Activated CD8-positive, alpha-beta memory T cell treated with anti-CD3 and anti-CD28 coated beads for 36 hours (primary cell): ENCODE measurements at regions not wholly inside any gene's neighbourhood (a gene's known extent, or its start where the extent isn't known, plus 50 kb on each side); places are given as distances from the start of the nearest gene placed in this dataset.
"Not testable (repeated sequence)": the region's sequence is repeated elsewhere in the genome, so short reads cannot be mapped to it uniquely, and the experiment has no call there.

Experiments
- CTCF ChIA-PET: fragments of 350-600 bp; sonication (Branson Sonifier 250); formaldehyde crosslinking; loops from one replicate; lab custom pipeline; 2021; ENCODE audit warnings: antibody characterized with exemption; lab: Charles Lee
- POLR2A ChIA-PET: fragments of 350-600 bp; sonication (Branson Sonifier 250); formaldehyde crosslinking; loops from one replicate; lab custom pipeline; 2021; ENCODE audit warnings: antibody characterized with exemption; lab: Charles Lee

DNA sequence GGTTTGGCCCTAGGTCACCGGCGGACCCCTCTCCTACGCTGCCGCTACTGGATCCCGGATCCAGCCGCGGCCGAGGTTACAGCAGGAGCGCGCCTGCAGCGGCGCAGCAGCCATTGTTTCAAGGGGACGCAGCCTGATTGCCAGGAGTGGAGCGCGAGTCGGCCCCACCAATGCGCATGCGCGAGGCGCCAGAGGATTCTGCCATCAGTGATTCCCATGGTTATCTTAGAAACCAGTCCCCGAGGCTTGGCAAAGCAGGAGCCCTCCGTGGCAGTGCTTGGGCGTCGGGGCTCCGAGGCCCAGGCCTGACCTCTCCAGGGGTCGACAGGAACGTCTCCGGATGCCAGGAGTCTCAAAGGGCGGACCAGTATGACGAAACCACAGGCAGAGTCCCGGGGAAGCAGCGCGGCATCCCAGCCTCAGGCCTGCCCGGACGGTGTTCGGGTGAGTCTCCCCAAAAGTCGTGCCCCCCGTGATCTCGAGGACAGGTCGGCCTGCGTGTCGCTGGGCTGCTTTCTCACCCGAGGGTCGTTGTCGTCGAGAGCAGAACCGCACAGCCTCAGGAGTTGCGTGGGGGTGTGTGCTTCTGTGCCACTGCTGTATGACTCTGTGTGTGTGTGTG, 608.5 kb downstream of the KCNJ18 start:
- ChIA-PET CTCF (no interaction called here), POLR2A (no interaction called here)

DNA sequence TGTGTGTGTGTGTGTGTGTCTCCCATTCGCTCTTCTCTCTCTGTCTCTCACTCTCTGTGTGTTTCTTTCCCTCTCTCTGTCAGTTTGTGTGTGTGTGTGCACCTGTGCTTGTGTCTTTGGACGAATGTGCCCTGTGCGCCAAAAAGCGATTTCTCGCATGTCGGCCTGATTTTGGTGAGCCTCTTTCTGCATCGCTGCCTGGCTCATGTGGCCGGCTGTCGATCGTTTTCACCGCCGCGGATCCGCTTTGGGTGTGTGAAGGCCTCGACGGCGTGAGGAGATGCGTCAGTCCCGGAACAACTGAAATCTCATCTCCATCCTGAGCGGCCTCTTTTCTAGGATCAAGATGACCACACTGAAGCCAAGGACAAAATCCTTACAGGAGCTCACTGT, 609.0 kb downstream of the KCNJ18 start:
- ChIA-PET CTCF (no interaction called here), POLR2A (no interaction called here)

GRCh38 chr17:22303096-22303495, 610.8 kb downstream of the KCNJ18 start:
- POLR2A ChIA-PET = no interaction called here
- CTCF ChIA-PET = no interaction called here

DNA sequence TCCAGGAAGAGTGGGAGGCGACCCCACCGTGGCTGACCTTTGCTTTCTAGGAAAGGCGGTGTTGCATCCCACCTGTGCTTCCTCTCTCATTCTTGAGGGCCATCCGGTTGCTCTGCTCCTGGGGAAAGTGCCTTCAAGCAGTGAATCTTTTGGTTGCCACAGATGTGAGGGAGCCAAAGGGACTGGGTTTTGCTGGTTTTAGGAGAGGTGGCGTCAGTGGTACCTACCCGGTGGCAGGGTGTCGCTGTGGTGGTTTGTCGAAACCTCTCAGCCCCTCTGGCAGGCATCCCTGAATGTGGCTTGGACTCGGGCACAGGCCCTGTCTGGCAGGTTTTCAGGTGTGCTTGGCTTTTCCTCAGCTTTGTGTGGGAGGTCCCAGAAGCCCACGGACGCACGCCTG, 611.5 kb downstream of the KCNJ18 start:
- ChIA-PET CTCF (no interaction called here), POLR2A (no interaction called here)

DNA sequence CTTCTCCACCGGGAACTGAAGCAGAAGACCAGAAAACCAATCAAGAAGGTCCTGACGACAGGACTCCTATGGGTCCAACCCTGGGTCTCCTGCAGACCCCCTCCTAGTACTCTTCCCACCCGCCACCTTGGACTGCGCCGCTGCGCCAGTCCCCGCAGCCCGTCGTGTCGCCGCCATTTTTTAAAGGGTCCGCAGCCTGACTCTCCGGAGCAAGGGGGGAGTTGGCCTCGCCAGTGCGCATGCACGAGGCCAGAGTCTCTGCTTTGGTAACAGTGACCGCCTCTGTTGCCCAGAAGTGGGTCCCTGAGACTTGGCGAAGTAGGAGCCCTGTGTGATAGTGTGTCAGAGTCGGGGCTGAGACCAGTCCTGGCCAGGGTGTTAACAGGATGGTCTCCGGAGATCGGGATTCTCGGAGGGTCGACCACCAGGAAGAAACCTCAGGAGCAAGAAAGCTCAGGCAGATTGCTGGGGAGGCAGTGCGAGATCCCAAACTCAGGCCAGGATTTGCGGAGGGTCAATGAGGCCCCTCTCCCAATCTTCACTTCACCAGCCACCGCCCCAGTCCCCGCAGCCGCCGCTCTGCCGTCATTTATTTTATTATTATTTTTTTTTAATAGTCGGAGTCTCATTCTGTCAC, 612.5 kb downstream of the KCNJ18 start:
- ChIA-PET POLR2A (no interaction called here), CTCF (no interaction called here)

DNA sequence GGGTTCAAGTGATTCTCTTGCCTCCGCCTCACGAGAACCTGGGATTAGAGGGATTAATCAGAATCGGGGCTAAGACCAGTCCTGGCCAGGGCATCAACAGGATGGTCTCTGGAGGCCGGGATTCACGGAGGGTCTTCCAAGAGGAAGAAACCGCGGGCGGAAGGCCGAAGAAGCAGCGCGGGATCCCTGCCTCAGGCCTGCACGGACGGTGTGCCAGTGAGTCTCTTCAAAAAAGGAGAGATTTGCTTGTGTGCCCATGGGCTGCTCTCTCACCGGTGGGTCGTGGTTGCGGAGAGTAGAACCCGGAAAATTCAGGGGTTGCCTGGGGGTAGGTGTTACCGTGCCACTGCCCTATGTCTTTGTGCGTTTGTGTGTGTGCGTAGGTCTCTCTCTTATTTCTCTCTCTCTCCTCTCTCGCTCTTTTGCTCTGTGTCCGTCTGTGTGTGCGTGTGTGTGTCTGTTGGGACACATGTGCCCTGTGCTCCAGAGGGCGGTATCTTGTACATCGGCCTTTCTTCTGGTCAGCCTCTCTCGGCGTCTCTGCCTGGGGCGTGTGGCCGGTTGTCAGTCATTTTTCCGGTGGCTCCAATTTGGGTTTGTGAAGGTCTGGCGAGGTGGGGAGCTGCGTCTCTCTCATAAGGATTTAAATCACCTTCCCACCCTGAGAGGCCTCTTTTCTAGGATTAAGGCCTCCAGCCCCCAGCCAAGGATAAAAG, 613.2 kb downstream of the KCNJ18 start:
- ChIA-PET CTCF (interaction anchor here (0.6 kb wide), 1 partner anchor 16 kb away, joined by 5 read pairs; no protein-coding TSS in a partner anchor), POLR2A (no interaction called here)

DNA sequence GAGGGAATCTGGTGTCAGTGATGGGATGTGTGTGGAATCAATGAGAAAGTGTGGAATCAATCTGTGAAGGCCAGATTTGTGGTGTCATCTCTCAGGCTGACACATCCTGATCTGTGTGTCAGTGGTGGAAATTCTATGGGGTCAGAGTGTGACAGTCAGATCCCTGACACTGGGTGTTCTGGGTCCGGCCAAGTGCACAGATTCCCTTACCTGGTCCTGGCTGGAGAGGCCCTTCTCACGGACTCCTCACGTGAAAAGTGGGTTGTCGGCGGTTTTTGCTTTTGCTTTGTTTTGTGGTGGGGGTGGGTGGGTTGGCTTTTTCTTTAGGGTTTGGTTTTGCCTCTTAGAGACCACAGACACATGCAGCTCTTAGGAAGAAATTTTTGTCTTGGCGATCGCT, 618.0 kb downstream of the KCNJ18 start:
- POLR2A ChIA-PET, CTCF ChIA-PET: not testable (repeated sequence)

DNA sequence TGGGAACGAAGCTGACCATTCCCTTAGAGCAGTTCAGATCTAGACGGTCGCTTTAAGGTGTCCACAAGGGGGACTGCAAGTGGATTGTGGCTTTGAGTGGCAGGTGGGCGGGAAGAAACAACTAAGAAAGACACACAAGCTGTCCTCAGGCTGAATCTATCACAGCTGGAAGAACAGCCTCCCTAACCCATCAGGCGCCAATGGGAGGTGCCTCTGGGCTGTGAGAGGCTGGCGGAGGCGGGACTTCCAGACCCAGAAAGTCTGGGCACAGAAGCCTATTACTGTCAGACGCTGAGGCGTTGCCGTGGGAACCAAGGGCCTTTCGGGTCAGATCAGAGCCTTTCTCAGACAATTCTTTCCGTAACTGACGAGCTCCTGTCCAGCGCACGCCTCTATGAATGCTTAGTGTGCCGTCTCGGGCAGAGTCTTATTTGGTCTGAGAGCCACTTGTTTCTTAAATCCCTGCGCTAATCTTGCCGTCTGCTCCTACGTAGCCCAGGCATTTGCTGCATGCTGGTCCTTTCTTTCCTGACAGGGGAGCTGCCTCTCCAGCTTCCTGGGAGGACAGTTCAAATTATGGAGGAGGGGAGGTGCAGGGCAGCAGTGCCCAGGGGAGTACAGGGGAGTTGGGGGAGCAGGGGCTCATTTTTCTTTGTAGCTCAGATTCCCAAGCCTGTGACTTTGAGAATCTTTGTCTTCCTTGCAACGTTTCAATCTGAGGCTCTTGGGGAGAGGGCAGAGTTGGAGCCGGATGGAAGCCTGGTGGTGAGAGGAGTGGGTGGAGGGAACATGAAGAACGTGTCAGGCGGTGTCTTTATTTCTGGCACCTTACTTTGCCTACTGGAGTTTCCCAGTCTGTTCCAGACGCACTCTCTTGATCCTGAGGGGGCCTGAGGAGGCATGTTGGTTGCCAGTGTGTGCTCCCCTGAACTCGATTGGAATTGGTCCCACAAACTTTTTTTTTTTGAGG, 618.7 kb downstream of the KCNJ18 start:
- ChIA-PET POLR2A (no interaction called here), CTCF (no interaction called here)

- CTCF ChIA-PET = interaction anchor here (0.8 kb wide), 1 partner anchor 15 kb away, joined by 5 read pairs; no protein-coding TSS in a partner anchor
- POLR2A ChIA-PET = not testable (repeated sequence)
Observed at GRCh38 chr17:22321001-22321400, 628.7 kb downstream of the KCNJ18 start.

DNA sequence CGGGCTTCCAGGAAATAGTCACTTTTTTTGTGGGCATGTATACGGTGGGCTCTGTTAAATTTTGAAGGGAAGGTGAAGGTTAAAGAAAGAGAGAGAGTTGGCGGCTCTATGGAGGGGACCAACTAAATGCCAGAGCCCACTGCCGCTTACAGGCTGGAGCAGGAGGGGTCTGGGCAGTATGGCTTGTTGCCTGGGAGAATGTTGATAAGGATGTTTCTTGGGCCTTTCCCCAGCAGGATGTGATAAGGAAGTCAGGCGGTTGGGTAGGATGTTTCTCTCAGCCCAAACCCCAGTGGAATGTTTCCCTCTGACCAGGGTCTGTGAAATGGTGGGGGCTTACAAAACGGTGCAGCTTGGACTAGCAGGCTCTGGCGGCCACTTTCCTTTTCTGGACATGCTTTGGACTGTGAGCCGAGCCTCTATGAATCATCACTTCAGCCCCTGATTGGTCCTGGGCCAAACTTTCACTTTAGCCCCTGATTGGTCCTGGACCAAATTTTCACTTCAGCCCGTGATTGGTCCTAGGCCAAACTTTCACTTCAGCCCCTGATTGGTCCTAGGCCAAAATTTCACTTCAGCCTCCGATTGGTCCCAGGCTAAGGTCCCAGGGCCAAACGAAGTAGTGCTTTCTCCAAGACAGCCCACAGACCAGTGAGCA, 630.7 kb downstream of the KCNJ18 start:
- CTCF ChIA-PET, POLR2A ChIA-PET: not testable (repeated sequence)

- POLR2A ChIA-PET = no interaction called here
- CTCF ChIA-PET = no interaction called here
Observed at GRCh38 chr17:22337467-22337866, 645.1 kb downstream of the KCNJ18 start.

GRCh38 chr17:22356603-22357002, 664.3 kb downstream of the KCNJ18 start:
- POLR2A ChIA-PET, CTCF ChIA-PET: not testable (repeated sequence)

DNA sequence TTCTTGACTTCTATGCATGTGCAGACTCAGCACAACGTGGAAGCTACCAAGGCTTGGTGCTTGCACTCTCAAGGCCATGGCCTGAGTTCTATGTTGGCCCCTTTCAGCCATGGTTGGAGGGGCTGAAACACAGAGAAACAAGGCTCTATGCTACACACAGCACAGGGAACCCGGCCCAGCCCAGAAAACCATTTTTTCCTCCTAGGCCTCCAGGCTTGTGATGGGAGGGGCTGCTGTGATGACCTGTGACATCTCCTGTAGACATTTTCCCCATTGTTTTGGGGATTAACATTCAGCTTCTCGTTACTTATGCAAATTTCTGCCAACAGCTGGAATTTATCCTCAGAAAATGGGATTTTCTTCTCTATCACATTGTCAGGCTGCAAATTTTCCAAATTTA, 678.7 kb downstream of the KCNJ18 start:
- CTCF ChIA-PET, POLR2A ChIA-PET: not testable (repeated sequence)

GRCh38 chr17:22373911-22374310, 681.6 kb downstream of the KCNJ18 start:
- ChIA-PET CTCF (no interaction called here), POLR2A (interaction anchor here (0.7 kb wide), 1 partner anchor 10 kb away, joined by 3 read pairs; no protein-coding TSS in a partner anchor)

- POLR2A ChIA-PET = no interaction called here
Observed at GRCh38 chr17:22374741-22375140, 682.4 kb downstream of the KCNJ18 start.

DNA sequence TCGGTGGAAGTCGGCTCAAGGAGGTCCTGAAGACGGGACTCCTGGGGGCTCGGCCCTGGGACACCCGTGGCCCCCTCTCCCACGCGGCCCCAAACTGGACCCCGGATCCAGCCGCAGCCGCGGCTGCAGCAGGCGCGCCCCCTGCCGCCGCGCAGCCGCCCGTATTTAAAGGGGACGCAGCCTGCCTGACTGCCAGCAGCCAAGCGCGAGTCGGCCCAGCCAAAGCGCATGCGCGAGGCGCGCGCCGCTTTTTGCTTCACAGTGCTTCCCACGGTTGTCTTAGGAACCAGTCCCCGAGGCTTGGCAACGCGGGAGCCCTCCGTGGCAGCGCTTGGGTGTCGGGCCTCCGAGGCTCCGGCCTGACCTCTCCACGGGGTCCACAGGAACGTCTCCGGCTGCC, 684.4 kb downstream of the KCNJ18 start:
- POLR2A ChIA-PET, CTCF ChIA-PET: not testable (repeated sequence)

More at GRCh38 chr17:22374741-22375140, 682.4 kb downstream of the KCNJ18 start:
- CTCF ChIA-PET = no interaction called here

GRCh38 chr17:22378748-22379147, 686.4 kb downstream of the KCNJ18 start:
- POLR2A ChIA-PET, CTCF ChIA-PET: not testable (repeated sequence)

GRCh38 chr17:22381589-22381988, 689.3 kb downstream of the KCNJ18 start:
- CTCF ChIA-PET, POLR2A ChIA-PET: not testable (repeated sequence)
